ENCODE measurements at regions not wholly inside any gene's neighbourhood (a gene's known extent, or its start where the extent isn't known, plus 50 kb on each side); places are given as distances from the start of the nearest gene placed in this dataset.

DNA sequence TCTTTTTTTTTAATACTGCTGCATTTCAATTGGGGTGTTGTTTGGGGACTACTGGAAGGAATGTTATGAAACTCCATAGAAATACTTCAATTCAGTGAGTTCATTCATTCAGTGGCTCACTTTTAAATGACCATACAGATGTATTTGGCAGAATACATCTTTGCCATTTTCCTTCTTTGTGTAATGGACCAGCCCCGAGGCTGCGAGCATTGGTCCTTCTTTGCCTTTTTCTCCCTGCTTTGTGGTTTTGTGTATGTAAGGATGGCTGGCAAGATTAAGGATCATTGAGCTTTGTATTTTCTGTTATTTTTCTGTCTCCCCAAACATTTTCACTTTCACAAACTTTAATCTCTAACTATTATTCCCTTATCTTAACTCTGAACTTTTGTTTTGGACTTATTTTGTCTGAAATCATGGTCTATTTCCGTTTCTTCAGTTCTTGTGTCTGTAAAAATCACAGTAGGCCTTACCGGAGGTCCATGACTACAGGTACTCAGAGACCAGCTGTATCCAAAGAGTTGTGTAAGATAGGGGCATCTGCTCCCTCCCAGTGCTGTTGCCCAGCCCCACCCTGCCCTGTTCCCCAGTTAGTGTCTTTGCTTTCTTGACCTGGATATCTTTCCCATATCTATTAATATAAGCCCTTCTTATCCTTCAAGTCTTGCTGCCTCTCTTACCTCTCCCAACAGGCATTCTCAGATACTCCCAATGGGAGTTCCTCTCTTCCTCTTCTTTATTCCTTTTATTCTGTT, 154.3 kb upstream of the DMRT1 start:
- FAIRE-seq (no peak), DNase-seq (ENCODE audit: low spot score in 2 of 2) (no peak)

DNA sequence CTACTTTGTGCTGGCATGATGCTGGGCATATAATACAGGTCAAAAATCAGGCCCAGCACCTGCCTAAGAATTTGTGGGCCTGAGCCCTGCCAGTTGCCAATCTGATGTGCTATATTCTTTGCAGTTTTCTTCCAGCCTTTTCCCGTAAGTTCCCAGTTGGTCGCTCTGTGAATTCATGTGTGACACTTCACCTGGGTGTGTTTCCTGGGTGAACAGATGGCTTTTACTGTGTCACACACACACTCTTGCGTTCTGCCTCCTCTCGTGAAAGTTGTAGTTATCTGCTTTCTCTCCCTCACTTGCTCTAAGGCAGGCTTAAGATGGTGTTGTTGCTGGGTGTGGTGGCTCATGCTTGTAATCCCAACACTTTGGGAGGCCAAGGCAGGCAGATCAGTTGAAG, 153.5 kb upstream of the DMRT1 start:
- DNase-seq (ENCODE audit: low spot score in 2 of 2) (no peak), FAIRE-seq (no peak)

DNA sequence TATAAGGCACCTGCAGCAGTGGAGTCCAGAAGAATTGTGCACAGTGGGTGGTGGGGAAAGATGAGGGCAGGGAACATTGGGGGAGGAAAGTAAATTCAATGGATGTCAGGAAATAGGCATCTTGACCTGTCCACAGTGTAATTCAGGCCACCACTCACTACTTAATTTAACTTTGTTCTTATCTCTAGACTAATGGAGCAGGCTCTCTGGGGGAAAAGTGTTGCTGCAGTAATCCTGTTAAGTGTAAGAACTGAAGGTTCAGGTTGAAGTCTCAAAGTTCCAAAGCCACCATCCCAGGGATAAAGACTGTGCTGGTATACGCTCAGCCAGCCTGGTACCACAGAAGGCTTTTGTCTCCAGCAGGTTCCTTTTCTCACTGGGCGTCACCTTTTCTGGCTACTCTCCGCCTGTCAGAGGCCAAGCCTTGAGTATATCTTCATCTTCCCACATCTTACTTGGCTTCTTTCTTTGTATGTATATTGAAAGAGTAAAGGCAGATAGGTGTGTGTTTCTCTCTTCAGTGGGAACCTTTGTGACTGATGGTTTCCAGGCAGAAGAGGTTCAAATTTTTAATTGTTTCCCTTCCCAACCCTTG, 150.9 kb upstream of the DMRT1 start:
- DNase-seq (ENCODE audit: low spot score in 2 of 2): no peak
- no peak for FAIRE-seq

DNA sequence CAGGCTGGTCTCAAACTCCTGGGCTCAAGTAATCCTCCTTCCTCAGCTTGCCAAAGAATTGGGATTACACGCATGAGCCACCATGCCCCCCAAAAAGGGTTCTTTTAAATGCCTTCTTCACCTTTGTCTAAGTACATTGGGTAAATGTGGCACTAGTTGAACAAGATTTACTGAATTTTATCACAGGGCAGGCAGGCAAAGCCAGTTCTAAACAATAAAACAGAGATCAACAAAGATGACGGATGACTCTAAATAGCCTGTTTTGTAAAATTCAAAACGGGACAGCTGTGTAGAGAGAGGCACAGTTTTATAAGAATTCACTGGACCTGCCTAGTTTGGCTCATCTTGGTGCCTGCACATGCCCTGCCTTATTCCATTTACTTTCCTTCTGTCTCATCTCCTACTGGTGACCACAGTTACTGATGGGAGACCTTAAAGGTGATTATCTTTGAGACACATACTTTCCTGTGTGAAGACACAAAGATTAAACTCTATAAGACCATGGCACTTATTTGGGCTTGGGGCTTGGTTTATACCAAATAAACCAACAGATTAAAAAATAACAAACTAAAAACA, 149.6 kb upstream of the DMRT1 start:
- DNase-seq (ENCODE audit: low spot score in 2 of 2): no peak
- FAIRE-seq: no peak

DNA sequence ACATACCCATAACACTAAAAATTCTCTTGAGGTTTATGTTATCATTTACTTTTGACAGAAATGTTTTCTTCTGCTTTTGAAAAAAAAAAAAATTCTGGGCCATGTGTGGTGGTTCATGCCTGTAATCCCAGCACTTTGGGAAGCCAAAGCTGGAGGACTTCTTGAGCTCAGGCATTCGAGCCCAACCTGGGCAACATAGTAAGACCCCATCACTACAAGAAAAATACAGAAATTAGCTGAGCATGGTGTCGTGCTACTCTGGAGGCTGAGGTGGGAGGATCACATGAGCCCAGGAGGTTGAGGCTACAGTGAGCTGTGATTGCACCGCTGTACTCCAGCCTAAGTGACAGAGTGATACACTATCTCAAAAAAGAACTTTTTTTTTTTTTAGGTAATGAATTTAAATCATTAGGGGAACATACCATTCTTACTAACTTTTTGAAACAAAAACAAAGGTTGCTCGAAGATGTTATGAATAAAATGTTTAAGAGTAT, 148.8 kb upstream of the DMRT1 start:
- no peak for DNase-seq (ENCODE audit: low spot score in 2 of 2)

DNA sequence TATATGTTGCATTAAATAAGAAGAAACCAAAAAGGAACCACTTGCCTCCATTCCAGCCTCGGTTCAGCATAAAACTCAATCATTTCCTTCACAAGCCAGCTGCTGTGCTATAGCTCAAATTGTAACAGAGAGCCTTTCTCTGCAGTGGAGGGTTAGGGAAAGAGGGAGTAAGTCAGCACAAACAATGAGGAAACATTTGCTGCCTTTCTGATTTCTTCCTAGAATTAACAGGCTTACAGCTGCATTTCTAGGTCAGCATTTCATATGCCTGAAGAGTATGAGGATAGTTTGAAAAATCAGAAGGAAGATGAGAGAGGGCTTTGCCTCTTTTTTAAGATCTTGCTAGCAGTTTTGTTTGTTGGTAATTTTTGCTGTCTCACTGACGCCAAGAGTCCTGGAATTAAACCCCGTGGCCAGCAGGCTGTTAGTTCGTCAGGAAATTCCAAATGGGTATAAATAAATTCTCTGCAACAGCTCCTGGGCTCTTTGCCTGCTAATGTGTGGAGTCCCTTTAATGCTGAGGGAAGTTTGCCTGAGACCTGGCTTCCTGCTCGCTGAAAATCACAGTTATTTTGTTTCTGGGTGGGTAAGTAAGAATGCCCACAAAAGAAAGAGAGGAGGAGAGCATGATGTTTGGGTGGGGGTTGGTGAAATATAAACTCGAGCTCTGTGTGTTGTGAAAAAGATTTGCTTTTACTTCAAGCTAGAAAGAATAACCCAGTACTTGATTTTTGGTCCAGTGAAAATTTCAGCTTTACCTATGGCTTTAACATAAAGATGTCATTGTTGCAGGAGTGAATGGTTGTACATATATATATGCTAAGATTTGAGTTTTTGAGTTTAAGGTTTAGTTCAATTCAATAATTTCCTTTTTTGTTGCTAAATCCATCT, 148.1 kb upstream of the DMRT1 start:
- no peak for DNase-seq (ENCODE audit: low spot score in 2 of 2)
- FAIRE-seq: peak; percentile 33

More for the DNA sequence above, 148.8 kb upstream of the DMRT1 start:
- no peak for FAIRE-seq

DNA sequence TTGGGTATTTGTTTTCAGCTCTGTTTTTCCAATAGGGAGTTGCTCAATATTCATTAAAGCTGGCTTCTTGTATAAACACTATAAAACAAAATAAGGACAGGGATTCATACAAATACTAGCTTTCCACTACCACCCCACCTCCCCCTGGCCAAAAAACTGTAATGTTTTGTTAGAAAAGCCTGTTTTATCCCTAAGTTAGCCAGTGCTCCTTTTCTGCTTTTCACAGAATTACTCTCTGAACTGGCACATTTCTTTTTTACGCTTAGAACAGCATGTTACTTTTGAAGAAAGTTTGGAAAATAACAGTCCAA, 147.4 kb upstream of the DMRT1 start:
- no peak for DNase-seq (ENCODE audit: low spot score in 2 of 2)
- FAIRE-seq: no peak

DNA sequence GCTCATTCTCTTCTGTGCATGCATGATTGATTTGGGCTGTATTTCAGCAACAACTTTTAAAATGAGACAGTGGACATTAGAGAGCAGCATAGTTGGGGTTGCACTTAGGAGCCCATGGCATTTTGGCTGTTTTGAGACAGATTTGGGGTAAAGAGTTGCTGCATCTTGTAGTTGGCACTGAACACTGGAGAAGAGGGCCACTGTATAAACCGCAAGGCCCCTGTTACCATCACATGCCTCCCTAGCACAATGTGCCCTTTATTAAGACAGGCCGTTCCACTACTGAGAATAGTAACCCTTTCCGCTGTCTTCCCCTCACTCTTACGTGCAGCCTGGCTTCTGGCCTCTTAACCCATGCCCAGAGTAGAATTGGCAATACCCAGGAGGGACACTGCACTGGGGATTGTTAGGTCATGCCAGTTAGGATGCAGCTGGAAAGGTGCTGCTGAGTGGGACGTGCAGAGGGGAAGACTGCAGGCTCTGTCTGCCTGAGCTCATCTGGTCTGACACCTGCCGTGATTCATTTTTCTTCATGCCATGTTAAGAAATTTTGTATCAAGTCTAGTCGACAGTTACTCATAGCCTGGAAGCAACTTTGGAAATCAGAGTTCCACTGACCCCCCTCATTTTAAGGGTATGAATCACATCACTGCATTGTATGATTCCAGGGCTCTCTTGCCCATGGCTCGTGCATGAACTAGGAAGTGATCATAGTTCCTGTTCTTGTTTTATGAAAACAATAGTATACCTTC, 146.9 kb upstream of the DMRT1 start:
- no peak for DNase-seq (ENCODE audit: low spot score in 2 of 2)
- no peak for FAIRE-seq

DNA sequence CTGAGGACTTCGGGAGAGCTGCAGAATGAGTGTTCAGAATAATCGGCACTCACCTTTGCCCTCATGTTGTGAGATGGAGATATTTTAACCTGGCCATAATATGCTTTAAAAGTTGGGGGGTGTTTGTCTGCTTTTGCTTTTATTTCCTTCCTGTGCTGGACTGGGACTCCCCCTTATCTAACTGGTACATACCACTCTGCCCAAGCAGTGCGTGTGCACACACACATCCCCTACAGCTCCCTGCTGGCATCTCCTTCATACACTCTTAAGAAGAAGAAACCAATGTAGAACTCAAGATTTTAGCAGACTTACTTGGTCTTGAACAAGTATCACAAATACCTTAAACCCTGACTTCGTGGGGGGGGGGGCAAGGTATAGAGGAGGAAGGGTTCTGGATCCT, 146.2 kb upstream of the DMRT1 start:
- FAIRE-seq (no peak), DNase-seq (ENCODE audit: low spot score in 2 of 2) (no peak)

DNA sequence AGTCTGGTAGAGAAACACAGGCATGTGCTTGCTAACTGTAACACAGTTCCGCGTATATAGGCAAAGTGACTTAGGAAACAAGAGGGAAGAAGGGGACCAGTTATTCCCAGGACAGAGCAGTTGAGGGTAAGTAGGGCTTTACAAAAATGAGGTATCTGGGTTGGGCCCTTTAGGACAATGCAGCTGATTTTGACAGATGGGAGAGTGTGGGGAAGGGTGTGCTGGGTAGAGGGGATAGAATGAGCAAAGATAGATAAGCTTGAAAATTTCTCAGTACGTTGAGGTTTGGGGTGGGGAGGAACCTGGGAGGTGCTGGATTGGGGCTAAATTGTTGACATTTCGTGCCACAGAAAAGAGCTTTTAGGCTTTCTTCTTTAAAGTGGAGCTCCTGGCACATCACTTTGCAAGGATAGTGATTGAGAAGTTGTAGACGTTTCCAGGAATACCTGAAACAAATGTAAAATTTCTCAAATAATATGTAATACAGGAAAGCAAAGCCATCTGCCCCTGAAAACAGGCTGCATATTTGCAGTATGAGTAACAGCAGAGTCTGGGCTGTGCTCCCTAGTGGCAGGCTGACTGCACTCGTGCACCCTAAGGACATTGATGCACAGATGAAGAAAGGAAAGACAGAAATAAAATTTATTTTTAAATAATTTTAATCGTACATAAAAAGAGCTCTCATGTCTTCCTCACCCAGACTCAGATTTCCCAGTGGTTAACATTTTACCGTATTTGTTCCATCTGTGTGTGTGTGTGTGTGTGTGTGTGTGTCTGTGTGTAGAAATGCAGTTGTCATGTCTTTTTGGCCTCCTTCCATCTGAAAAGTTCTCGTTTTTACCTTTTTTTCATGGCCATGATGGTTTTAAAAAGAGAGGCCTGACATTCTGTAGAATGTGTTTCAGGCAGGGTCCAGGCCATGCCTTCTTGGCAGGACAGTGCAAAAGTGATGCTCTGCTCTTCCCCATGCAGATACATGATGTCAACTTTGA, 144.9 kb upstream of the DMRT1 start:
- FAIRE-seq: no peak
- DNase-seq (ENCODE audit: low spot score in 2 of 2): no peak

DNA sequence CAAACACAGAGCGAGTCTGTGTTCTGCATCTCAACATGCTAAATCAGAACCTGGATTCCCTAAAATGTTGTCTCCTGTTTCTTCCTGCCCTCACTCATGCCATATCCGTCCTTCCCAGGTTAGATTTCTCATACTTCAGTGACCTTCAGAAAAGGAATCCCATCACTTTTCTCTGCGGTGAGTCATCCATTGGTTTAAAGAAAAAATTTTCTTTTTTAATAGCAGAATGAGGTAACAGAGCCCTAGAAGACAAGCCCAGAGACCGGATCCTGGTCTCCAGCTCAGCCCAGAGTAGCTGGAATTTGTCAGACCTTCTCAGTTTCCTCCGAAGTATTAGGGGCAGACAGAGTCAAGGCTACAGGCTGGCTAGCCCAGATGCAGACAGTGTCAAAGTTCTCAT, 143.2 kb upstream of the DMRT1 start:
- no peak for DNase-seq (ENCODE audit: low spot score in 2 of 2)
- no peak for FAIRE-seq

DNA sequence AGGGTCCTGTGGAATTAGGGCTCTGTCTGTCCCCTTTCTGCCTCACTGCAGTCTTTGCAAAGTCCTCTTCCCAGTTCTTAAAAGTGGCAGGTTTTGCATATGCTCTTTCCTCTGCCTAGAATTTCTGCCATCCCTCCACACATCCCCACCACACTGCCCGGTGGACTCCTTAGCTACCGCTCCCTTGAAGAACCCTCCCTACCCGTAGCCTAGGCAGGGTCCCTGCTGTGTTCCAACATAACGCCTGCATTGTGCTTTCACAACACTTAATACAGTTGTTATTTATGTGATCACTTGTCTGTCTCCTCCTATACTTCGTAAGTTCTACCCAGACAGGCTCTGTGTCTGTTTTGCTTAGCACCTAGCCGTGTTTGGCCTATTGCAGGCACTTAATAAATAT, 142.5 kb upstream of the DMRT1 start:
- no peak for DNase-seq (ENCODE audit: low spot score in 2 of 2)
- no peak for FAIRE-seq

DNA sequence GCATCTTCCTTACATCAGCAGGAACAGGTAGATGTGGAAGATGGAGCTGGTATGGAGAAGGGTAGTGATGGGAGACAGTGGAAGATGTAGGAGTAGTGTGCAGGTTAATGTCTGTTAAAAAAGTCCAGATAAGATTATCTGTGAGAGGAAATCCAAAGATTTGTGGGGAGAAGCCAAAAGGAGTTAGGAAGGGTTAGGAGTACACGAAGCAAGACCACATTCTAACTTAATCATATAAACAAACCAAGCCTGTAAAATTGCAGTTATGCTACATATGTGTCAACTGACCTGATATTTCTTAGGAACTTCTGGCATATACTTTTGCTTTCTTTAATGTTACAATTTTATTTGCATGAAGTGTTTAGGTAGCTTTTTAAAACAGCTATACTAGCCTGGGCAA, 142.1 kb upstream of the DMRT1 start:
- FAIRE-seq (no peak), DNase-seq (ENCODE audit: low spot score in 2 of 2) (no peak)

DNA sequence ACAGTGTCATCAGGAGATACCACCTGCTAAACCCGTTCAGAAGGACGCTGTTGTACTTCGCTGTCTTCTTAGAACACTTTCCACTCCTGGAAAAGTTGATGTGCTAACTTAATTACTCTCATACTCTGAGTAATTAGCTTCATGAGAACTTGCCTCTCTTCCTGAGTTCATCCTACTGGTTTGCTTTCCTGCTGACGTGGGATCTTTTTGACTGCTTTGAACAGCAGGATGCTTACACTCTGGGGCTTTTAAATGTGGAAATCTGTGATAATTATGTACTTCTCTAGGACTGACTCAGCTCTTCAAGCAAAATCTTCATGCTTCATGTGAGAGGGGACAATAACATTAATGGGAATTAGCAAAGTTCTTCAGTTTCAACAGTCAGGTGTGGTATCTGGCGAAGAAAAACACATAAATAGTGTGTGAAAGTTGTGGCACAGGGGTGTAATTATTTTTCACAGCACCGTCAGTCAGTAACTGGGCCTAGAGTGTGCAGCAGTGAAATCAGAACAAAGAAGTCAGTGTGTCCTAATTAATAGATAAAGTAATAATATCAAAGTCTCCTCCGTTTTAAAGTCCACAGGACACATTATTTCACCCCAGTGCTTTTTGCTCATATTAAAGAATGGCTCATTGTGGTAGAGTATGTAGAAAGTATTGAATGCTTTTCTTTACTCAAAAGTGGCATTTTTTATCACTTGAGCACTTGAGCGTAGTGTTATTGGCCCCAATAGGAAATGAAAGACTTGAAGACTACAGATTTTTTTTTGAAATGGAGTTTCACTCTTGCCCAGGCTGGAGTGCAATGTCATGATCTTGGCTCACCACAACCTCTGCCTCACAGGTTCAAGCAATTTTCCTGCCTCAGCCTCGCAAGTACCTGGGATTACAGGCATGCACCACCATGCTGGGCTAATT, 140.9 kb upstream of the DMRT1 start:
- DNase-seq (ENCODE audit: low spot score in 2 of 2): no peak
- FAIRE-seq: no peak

DNA sequence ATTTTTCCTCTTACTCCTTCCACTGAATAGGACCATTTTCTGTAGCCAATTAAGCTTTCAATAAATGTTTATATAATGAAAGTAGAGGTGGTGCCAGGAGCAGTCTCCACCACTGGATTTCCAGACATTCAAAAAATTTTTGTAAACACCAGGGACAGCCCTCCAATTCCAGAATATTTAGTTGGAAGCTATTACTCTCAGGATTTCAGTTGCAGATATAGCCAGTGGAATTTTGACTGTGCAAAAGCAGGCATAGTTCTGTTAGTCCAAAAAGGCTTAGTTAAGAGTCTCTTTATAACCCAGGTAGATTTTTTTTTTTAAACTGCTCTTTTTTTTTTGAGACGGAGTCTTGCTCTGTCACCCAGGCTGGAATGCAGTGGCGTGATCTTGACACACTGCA, 138.1 kb upstream of the DMRT1 start:
- FAIRE-seq (no peak), DNase-seq (ENCODE audit: low spot score in 2 of 2) (no peak)

DNA sequence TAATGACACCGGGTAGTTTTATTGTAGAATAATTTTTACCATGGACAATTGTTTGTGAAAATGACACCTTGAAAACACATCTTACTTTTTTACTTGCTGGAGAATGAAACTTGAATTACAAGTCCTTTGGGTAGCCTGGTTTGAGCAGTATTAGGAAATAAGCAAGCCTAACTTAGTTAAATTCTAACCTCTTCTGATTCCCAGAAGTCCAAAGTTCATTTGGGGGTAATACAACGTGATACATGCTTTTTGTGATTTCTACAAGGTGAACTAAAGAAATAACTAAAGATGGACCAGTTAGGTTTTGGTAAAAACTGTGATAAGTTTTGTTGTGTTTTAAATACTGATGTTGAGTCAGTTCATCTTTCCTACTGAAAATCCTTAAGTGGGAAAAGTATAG, 135.4 kb upstream of the DMRT1 start:
- no peak for DNase-seq (ENCODE audit: low spot score in 2 of 2)
- FAIRE-seq: no peak

DNA sequence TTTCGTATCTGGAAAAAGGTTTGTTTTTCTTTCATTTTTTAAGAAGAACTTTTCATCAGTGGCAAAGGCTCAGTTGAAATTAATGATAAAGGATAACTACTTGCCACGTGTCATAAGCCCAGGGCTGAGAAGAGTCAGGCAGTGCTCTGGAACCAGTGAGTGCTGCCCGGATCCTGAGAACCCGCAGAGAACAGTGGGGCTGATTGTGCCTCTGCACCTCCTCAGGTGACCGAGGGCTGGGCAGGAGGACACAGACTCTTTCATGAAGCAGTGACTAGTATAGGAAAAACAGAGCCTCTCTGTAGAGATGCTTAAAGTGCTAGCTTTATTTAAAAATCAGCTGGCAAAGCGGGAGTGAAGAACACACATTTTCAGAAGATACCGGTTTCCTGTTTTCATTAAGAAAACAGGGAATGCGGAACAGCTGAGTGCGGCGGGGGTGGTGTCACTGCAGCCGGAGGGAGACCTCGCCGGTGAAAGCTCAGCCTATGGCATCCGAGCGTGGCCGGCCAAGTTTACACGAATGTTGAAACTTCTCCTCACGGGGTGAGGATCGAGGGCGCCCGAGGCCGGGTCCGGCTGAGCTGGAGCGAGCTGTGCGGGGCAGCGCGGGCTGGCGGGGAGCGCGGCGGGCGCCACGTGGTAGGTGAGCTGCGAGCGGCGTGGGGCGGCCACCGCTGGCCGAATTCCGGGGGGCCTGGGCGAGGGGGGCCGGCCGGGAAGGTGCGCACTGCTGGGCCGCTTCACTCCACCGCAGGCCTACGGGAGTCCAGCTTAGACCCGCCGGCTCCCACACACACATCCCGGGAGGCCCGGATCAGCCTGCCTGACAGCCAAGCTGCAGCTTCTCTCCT, 134.7 kb upstream of the DMRT1 start:
- FAIRE-seq (no peak), DNase-seq (ENCODE audit: low spot score in 2 of 2) (peak; percentile 48 to 50)
